ENCODE measurements at regions not wholly inside any gene's neighbourhood (a gene's known extent, or its start where the extent isn't known, plus 50 kb on each side); places are given as distances from the start of the nearest gene placed in this dataset.

- Histone ChIP-seq H3K79me2 (ENCODE audit: control insufficient read depth, insufficient read depth, low read length) (no peaks in the 10 kb centered on the region), H3K27me3 (ENCODE audit: control insufficient read depth in 2 of 2, insufficient read depth in 2 of 2, low read length in 2 of 2) (no peaks in the 10 kb centered on the region), H3K4me3 (no peak overlapping the region), H3K9me1 (ENCODE audit: control insufficient read depth, insufficient read depth, low read length) (no peaks in the 10 kb centered on the region), H3K4me2 (ENCODE audit: insufficient read depth, low read length) (no peak overlapping the region), H4K20me1 (replicated peaks; ENCODE audit: control insufficient read depth, insufficient read depth, low read length) (no peaks in the 10 kb centered on the region), H2AFZ (ENCODE audit: low read depth, low read length) (no peak overlapping the region), H3K27ac (ENCODE audit: extremely low read depth, low read depth, low read length) (no peak overlapping the region), H3K9ac (ENCODE audit: insufficient read depth in 1 of 2, low read depth in 2 of 2, low read length in 2 of 2) (no peak overlapping the region), H3K9me3 (replicated peaks; ENCODE audit: control insufficient read depth, insufficient read depth, low read depth, low read length) (no peaks in the 10 kb centered on the region), H3K36me3 (ENCODE audit: control insufficient read depth, insufficient read depth, low read length) (no peaks in the 10 kb centered on the region), H3K4me1 (replicated peaks in 1 of 2; ENCODE audit: control insufficient read depth in 2 of 2, insufficient read depth in 2 of 2, low read length in 2 of 2) (no peaks in the 10 kb centered on the region)
- TF ChIP-seq, protein P1, sequence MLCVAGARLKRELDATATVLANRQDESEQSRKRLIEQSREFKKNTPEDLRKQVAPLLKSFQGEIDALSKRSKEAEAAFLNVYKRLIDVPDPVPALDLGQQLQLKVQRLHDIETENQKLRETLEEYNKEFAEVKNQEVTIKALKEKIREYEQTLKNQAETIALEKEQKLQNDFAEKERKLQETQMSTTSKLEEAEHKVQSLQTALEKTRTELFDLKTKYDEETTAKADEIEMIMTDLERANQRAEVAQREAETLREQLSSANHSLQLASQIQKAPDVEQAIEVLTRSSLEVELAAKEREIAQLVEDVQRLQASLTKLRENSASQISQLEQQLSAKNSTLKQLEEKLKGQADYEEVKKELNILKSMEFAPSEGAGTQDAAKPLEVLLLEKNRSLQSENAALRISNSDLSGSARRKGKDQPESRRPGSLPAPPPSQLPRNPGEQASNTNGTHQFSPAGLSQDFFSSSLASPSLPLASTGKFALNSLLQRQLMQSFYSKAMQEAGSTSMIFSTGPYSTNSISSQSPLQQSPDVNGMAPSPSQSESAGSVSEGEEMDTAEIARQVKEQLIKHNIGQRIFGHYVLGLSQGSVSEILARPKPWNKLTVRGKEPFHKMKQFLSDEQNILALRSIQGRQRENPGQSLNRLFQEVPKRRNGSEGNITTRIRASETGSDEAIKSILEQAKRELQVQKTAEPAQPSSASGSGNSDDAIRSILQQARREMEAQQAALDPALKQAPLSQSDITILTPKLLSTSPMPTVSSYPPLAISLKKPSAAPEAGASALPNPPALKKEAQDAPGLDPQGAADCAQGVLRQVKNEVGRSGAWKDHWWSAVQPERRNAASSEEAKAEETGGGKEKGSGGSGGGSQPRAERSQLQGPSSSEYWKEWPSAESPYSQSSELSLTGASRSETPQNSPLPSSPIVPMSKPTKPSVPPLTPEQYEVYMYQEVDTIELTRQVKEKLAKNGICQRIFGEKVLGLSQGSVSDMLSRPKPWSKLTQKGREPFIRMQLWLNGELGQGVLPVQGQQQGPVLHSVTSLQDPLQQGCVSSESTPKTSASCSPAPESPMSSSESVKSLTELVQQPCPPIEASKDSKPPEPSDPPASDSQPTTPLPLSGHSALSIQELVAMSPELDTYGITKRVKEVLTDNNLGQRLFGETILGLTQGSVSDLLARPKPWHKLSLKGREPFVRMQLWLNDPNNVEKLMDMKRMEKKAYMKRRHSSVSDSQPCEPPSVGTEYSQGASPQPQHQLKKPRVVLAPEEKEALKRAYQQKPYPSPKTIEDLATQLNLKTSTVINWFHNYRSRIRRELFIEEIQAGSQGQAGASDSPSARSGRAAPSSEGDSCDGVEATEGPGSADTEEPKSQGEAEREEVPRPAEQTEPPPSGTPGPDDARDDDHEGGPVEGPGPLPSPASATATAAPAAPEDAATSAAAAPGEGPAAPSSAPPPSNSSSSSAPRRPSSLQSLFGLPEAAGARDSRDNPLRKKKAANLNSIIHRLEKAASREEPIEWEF (CRISPR knock-in tag; IDR thresholded peaks at IDR 0.05) = no peak
- no peak for TF ChIP-seq CBX5 (IDR thresholded peaks at IDR 0.05; ENCODE audit: borderline replicate concordance, low read depth)
- no peak for TF ChIP-seq ZNF584 (CRISPR knock-in tag; IDR thresholded peaks at IDR 0.05; ENCODE audit: low read depth)
- POLR2A ChIA-PET = no interaction called here
- FAIRE-seq (no peak), DNase-seq (ENCODE audit: extremely low read depth in 1 of 4, low spot score in 3 of 4) (no peak), ATAC-seq (no peak)
- WGBS (ENCODE audit: insufficient coverage, low coverage, missing lambda C conversion rate) = 0% methylated on average over 1 of the region's 1 CpG
- in situ Hi-C loops (cut with MboI) (no loop called here), intact Hi-C loops (cut with micrococcal nuclease) (no loop called here)
- no TSS peak for BruUV-seq (replicated peaks)
- CTCF ChIA-PET (ENCODE audit: low intra/inter-chr PET ratio) = no interaction called here
These were observed 937.6 kb downstream of the TLE4 start for GRCh38 chr9:80509358-80509757.
